NK-92 treated with Interleukin-12 subunit alpha and Interleukin-12 subunit beta, amount 100 ng/mL, for 24 hours (cell line): ENCODE measurements at regions not wholly inside any gene's neighbourhood (a gene's known extent, or its start where the extent isn't known, plus 50 kb on each side); places are given as distances from the start of the nearest gene placed in this dataset.

Source experiments
- DNase-seq: peaks from one replicate; lab custom pipeline; 2025; lab: John Stamatoyannopoulos, UW

- DNase-seq: no peak
Measured at GRCh38 chr6:140320081-140321080, 945.9 kb upstream of the CITED2 start.

GRCh38 chr6:140319209-140319608 is 944.8 kb upstream of the CITED2 start:
- DNase-seq: no peak

GRCh38 chr6:140318408-140318807 is 944.0 kb upstream of the CITED2 start:
- DNase-seq: no peak

GRCh38 chr6:140317950-140318349 is 943.5 kb upstream of the CITED2 start:
- DNase-seq: no peak

GRCh38 chr6:140316966-140317365 is 942.5 kb upstream of the CITED2 start:
- no peak for DNase-seq

GRCh38 chr6:140314682-140315081 is 940.2 kb upstream of the CITED2 start:
- no peak for DNase-seq

- no peak for DNase-seq
Measured at GRCh38 chr6:140311146-140311545, 936.7 kb upstream of the CITED2 start.

GRCh38 chr6:140303218-140303949 is 928.9 kb upstream of the CITED2 start:
- DNase-seq: no peak

GRCh38 chr6:140300331-140300730 is 925.9 kb upstream of the CITED2 start:
- no peak for DNase-seq

GRCh38 chr6:140289186-140289585 is 914.7 kb upstream of the CITED2 start:
- DNase-seq: no peak

GRCh38 chr6:140285998-140286690 is 911.7 kb upstream of the CITED2 start:
- DNase-seq: no peak

GRCh38 chr6:140285471-140285870 is 911.0 kb upstream of the CITED2 start:
- DNase-seq: no peak

- no peak for DNase-seq
Measured at GRCh38 chr6:140284871-140285270, 910.4 kb upstream of the CITED2 start.

GRCh38 chr6:140283197-140283596 is 908.7 kb upstream of the CITED2 start:
- DNase-seq: no peak

- DNase-seq: no peak
Measured at GRCh38 chr6:140281767-140282166, 907.3 kb upstream of the CITED2 start.

GRCh38 chr6:140281236-140281635 is 906.8 kb upstream of the CITED2 start:
- no peak for DNase-seq

- no peak for DNase-seq
Measured at GRCh38 chr6:140276719-140277118, 902.3 kb upstream of the CITED2 start.

GRCh38 chr6:140276133-140276532 is 901.7 kb upstream of the CITED2 start:
- no peak for DNase-seq

- DNase-seq: no peak
Measured at GRCh38 chr6:140275725-140276124, 901.3 kb upstream of the CITED2 start.

- no peak for DNase-seq
Measured at GRCh38 chr6:140274548-140274947, 900.1 kb upstream of the CITED2 start.

GRCh38 chr6:140271759-140272377 is 897.4 kb upstream of the CITED2 start:
- no peak for DNase-seq

GRCh38 chr6:140269591-140270165 is 895.2 kb upstream of the CITED2 start:
- no peak for DNase-seq
